ENCODE measurements at regions not wholly inside any gene's neighbourhood (a gene's known extent, or its start where the extent isn't known, plus 50 kb on each side); places are given as distances from the start of the nearest gene placed in this dataset.
"Not testable (repeated sequence)": the region's sequence is repeated elsewhere in the genome, so short reads cannot be mapped to it uniquely, and the experiment has no call there.

GRCh38 chr4:57989430-57989829 is 879.2 kb upstream of the IGFBP7 start:
- DNase-seq: no peak

GRCh38 chr4:57985161-57985560 is 875.0 kb upstream of the IGFBP7 start:
- no peak for DNase-seq

DNA sequence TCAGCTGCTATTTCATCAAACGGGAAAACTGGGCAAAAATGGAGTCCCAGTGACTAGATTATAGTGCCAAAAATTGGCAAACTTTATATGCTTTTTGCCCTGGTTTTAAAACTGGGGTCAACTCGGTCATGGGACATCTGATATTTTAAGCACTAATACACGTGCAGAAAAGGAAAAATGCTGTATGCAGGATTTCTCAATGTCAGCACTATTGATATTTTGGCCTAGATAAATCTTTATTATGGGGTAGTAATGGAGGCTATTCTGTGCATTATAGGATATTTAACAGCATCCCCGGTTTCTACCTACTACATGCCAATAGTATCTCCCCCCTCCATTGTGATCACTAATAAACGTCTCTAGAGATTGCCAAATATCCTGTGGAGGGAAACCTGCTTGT is 870.9 kb upstream of the IGFBP7 start:
- no peak for DNase-seq

DNA sequence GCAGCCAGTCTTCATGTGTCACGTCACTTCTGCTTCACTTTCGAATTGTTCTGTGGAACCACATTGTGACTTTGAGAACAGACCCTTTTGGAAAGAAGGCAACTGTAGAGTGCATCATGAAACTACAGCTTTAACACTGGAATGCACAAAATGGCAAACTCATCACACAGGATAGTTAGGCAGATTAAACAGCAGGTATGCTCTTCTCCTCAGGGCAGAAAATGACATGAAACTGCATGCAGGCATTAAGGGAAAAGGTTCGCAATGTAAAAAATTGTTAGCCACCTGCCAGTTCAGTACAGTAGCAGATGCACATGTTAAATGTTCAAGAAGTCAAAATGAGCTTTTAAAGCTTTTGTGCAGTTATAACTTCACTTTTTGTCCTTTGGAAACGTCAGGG is 864.6 kb upstream of the IGFBP7 start:
- DNase-seq: no peak

DNA sequence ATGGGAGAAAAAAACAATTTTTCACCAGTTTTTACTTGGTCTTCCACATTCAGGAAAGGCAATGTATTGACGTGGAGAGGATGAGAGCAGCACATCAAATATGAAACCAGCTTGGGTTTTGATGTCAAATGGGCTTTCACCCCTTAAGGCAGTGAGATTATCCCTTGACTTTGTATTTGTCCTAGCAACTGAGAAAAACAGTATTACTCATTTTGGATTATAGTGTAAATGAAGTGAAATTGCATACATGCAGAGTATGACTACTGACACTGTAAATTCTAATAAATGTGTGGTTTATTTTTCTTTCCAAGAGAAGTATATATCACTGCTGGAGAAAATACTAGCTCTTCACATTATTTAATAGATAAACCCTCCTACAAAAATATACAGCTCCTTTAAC is 863.6 kb upstream of the IGFBP7 start:
- no peak for DNase-seq

DNA sequence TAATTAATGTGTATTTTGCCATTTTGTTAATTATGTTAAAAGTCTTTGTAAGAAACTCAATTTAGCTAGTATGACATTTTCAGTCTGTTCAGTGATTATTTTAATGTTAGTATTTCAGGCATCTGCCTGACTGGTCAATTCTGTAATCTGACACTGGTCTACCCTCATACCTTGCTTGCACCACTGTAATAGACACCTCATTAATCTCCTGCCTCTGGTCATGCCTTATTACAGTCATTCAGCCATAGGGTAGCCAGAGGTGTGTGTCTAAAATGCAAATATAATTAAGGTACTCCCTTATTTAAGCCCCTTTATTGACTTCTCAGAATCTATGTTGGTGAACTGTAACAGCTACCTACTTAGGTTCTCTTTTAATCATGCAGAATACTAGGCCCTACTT is 861.1 kb upstream of the IGFBP7 start:
- DNase-seq: no peak

DNA sequence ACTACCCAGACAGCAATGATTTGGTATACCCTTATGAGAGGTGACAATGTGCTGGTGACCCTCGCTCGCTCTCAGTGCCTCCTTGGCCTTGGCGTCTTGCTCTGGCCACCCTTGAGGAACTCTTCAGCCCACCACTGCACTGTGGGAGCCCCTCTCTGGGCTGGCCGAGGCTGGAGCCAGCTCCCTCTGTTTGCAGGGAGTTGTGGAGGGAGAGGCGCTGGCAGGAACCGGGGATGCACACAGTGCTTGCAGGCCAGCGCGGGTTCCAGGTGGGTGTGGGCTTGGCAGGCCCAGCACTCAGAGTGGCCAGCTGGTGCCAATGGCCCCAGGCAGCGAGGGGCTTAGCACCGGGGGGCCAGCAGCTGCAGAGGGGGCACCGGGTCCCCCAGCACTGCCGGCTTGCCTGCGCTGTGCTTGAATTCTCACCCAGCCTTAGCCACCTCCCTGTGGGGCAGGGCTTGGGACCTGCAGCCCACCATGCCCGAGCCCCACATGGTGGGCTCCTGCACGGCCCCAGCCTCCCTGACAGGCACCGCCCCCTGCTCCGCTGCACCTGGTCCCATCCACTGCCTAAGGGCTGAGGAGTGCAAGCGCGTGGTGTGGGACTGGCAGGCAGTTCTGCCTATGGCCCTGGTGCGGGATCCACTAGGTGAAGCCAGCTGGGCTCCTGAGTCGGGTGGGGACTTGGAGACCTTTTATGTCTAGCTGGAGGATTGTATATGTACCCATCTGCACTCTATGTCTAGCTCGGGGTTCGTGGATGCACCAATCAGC is 857.0 kb upstream of the IGFBP7 start:
- DNase-seq: no peak

- not testable (repeated sequence) for DNase-seq
Observed at GRCh38 chr4:57965431-57965830, 855.2 kb upstream of the IGFBP7 start.

- DNase-seq: no peak
Observed at GRCh38 chr4:57945298-57945697, 835.1 kb upstream of the IGFBP7 start.

DNA sequence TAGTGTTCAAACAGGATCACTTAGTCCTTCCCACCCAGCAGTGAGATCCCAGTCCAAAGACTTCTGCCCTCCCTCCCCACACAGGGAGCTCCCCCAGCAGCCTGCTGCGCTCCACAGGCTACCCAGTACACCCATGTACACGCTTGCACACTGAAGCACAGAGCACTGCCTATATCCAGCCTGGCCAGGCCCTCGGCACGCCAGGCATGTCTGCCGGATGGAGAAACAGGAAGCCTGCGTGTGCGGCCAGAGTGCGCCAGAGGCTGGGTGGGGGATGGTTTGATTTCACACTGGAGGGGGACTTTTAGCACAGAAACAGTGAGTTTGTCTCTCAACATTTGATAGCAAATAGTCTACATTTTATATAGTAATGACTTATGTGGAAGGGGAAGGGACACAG is 833.5 kb upstream of the IGFBP7 start:
- DNase-seq: peak; percentile 24

GRCh38 chr4:57937326-57937725 is 827.1 kb upstream of the IGFBP7 start:
- not testable (repeated sequence) for DNase-seq

DNA sequence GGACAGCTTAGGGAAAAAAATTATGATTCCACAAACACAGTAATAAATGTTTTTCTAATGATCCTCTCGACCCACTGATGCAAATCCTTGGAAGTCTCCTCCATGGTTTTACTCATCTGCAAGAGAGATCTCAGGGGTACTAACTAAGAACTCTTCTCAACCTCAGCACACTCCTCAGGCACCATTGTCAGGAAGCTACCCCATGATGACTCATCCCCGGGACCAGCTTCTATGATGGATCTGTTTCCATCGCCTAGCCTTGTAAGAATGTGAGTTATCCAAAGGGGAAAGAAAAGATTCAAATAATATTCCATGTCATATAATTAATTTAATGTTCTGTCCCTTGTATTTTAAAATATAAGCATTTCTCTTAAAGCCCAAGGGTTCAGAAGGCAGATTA is 816.1 kb upstream of the IGFBP7 start:
- no peak for DNase-seq

DNA sequence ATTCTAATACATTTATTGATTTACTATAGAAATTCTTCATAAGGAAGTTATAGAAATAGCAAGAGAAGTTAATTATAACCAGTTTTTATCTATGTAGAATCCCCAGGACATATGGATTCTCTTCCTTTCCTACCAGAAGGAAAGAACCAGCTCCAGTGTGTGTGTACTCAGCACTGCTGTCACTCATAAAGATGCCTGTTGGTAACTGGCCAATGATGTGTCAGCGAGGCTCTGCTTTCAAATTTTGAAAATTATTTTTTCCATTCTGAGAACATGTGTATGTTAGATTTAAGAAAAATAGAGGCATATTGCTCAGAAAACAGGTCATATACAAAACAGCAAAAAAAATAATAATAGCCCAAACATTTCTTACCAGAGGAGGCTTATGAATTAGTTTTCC is 814.8 kb upstream of the IGFBP7 start:
- no peak for DNase-seq

- DNase-seq: no peak
Observed at GRCh38 chr4:57916479-57916878, 806.3 kb upstream of the IGFBP7 start.

- no peak for DNase-seq
Observed at GRCh38 chr4:57911203-57911602, 801.0 kb upstream of the IGFBP7 start.

DNA sequence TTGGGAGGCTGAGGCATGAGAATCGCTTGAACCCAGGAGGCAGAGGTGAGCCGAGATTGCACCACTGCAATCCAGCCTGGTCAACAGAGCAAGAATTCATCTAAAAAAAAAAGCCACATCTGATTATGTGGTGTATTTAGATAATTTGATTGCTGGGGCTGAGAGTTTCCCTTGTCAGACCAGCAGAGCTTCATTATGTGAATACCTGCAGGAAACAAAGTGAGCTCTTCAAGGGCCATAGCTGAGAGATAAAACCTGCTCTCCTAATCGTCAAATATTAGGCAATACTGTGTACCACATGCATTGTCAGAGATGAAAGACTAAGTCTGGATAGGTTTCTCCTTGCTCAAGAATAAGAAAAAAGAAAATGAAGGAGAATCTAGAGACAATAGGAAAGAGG is 800.0 kb upstream of the IGFBP7 start:
- no peak for DNase-seq

DNA sequence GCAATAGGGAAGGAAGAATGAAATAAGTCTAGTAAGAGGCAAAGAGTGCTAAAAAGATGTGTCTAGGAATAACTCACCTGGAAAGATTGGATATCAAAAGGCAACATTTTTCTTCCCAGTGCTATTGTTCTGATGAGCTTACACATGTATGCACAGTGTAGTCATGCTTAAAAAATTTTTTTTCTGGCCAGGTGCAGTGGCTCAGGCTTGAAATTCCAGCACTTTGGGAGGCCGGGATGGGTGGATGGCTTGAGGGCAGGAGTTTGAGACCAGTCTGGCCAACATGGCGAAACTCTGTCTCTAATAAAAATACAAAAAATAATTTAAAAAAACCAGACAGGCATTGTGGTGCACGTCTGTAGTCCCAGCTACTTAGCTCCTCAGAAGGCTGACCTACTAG is 795.8 kb upstream of the IGFBP7 start:
- no peak for DNase-seq

DNA sequence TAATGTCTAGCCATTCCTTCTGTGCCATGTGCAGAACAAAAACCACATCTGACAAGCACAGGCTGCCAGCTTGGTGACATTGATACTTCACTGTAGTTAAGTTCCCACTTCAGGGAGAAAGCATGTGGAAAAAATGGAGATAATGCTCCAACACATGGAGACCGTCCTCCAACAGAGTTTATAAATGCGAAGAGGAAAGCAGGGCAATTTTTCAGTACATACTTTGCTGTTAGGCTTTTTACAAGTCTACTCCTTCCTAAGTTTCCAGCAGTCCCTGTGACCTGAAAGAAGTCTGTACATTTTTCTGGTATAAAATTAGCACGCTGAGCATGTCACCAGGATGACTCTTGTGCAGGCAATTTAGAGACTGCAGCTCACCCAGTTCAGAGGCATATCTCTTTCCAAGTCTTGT is 766.9 kb upstream of the IGFBP7 start:
- no peak for DNase-seq

DNA sequence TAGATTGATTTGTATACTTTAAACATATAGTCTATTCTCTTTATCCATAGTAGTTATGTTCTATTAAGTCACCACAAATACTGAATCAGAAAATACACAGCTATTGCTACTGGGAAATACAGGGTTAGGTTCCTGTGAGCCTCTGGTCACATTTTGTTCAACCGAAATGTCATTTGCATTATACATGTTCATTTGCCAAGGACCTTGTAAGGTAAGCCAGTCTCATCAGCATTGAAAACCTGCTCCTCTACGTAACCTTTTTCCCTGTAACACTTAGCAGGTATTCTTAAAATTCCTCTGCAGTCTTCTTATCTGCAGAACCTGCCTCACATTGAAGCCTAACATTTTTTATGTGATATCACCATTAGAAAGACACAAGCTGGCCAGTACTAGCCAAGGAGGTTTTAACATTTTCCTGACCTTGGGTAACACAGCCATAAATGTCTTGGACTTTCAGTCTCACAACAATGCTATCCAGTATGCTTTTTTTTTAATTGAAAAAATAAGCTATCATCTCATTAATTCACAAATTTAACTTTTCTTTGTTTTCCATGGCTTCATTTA is 765.7 kb upstream of the IGFBP7 start:
- DNase-seq: no peak

GRCh38 chr4:57866468-57867171 is 756.4 kb upstream of the IGFBP7 start:
- no peak for DNase-seq

DNA sequence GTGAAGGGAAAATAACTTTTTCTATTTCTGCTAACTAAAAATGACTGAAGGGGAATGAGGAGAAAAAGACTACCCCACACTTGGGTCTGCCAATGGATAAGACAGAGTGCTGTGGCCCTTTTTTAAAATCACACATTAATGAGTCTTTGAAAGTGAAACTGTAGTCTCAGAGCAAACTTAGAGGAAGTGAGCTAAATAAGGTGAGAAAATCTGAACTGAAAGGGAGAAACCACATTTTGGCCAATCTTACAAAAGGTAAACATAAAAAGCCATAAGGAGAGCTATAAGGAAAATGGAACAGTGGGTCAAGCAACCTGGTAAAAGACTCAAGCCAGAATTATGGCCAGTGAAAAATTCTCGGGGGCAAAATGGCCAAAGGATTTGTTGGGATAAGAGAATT is 755.1 kb upstream of the IGFBP7 start:
- no peak for DNase-seq

DNA sequence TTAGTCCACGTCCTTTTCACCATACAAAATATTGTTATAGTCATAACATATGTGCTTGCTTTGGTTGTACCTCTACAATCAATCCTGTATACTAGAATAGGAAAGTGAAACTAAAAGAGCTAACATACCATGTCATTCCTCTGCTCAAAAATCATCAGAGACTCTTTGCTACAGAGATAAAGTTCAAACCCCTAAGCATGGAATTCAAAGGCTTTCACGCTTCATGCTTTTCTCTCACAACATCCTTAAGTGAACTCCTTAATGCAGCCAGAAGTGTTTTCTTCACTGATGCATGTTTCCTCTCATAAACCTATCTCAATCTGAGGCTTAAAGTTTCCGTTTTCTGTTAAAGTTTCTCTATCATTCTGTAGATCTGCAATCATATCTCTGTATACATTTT is 744.6 kb upstream of the IGFBP7 start:
- DNase-seq: no peak

GRCh38 chr4:57850141-57850540 is 740.0 kb upstream of the IGFBP7 start:
- DNase-seq: no peak

DNA sequence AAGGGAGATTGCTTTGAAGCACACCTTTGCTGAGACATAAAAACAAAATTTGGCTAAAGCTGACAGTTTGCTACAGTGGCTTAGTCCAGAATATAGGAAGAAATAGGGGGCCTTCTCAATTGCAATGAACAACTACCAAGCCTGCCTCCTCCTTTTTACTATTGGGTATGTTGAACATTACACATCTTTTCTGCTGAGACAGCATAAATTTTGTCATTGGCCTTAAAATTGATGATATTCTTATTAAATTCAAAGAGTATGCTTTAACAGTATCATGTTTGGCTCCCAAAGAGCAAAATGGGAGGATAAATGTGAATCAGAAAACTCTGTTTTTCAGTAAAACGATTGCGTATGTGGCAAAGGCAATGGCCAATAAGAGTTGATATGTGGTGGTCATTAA is 721.9 kb upstream of the IGFBP7 start:
- no peak for DNase-seq

Measured in hematopoietic multipotent progenitor cell treated with erythropoietin and hydrocortisone succinate and interleukin-3 and kit ligand, for 6 days (in vitro differentiated cells).